Tibial nerve (tissue), 4 donors: ENCODE measurements at regions not wholly inside any gene's neighbourhood (a gene's known extent, or its start where the extent isn't known, plus 50 kb on each side); places are given as distances from the start of the nearest gene placed in this dataset.

Experiments
- DNase-seq, 2 donors: peaks; one replicate each; pipeline ENCODE4 v3.0.0-alpha.2; 2019; ENCODE audit warnings: low spot score in 2 of 2
- H3K27ac ChIP-seq, 4 donors: fragments of 200-600 bp; sonication (generic) in 3 of 4; one replicate each; pipeline ENCODE4 v1.5.1; 2017 to 2019; ENCODE audit warnings: mild to moderate bottlenecking in 1 of 4
- H3K27me3 ChIP-seq, 2 donors: fragments of 200-600 bp; sonication (generic) in 1 of 2; one replicate each; pipeline versions ENCODE4 v1.5.1 to v1.6.0; 2017 to 2019
- H3K36me3 ChIP-seq, 3 donors: fragments of 200-600 bp; sonication (generic); one replicate each; pipeline ENCODE4 v1.5.1; 2018 to 2019
- H3K4me1 ChIP-seq, 4 donors: fragments of 200-600 bp; sonication (generic) in 3 of 4; one replicate each; pipeline ENCODE4 v1.5.1; 2017 to 2019
- H3K4me3 ChIP-seq, 4 donors: fragments of 200-600 bp; sonication (generic) in 3 of 4; one replicate each; pipeline ENCODE4 v1.5.1; 2017 to 2019; ENCODE audit warnings: mild to moderate bottlenecking in 1 of 4, moderate library complexity in 1 of 4
- H3K9me3 ChIP-seq, 4 donors: fragments of 200-600 bp; sonication (generic) in 3 of 4; one replicate each; pipeline ENCODE4 v1.5.1; 2017 to 2019
- EP300 ChIP-seq, 2 donors: sonication (generic); formaldehyde crosslinking; IDR thresholded peaks; one replicate each; pipeline ENCODE4 v1.6.1; 2017; ENCODE audit warnings: antibody characterized with exemption in 2 of 2, mild to moderate bottlenecking in 1 of 2
- POLR2A ChIP-seq, 2 donors: fragments of 450-650 bp; IDR thresholded peaks; one replicate each; pipeline ENCODE4 v1.6.1; 2017; ENCODE audit warnings: antibody characterized with exemption in 2 of 2, mild to moderate bottlenecking in 2 of 2, moderate library complexity in 2 of 2
- WGBS, 2 donors: methylation state at CpG; one replicate each; pipeline ENCODE4 v1.1.5; 2018; 5-methylcytosine and 5-hydroxymethylcytosine counted together
- TF ChIP-seq, protein P1 (sequence below), 5 experiments: fragments of 200-600 bp in 3 of 5; fragments of 450-650 bp in 2 of 5; sonication (generic) in 3 of 5; IDR thresholded peaks; one replicate each; pipeline ENCODE4 v1.5.1; 2016 to 2019; ENCODE audit warnings: antibody characterized with exemption in 5 of 5, mild to moderate bottlenecking in 3 of 5, moderate library complexity in 2 of 5

- H3K4me1 ChIP-seq, result no peaks in the 10 kb centered on the region
- no peak overlapping the region for H3K4me3 ChIP-seq
- no peak for TF ChIP-seq POLR2A (IDR thresholded peaks at IDR 0.05)
- no peak for TF ChIP-seq EP300 (IDR thresholded peaks at IDR 0.05)
- TF ChIP-seq, protein P1, sequence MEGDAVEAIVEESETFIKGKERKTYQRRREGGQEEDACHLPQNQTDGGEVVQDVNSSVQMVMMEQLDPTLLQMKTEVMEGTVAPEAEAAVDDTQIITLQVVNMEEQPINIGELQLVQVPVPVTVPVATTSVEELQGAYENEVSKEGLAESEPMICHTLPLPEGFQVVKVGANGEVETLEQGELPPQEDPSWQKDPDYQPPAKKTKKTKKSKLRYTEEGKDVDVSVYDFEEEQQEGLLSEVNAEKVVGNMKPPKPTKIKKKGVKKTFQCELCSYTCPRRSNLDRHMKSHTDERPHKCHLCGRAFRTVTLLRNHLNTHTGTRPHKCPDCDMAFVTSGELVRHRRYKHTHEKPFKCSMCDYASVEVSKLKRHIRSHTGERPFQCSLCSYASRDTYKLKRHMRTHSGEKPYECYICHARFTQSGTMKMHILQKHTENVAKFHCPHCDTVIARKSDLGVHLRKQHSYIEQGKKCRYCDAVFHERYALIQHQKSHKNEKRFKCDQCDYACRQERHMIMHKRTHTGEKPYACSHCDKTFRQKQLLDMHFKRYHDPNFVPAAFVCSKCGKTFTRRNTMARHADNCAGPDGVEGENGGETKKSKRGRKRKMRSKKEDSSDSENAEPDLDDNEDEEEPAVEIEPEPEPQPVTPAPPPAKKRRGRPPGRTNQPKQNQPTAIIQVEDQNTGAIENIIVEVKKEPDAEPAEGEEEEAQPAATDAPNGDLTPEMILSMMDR (IDR thresholded peaks at IDR 0.05), result no peak
- no peaks in the 10 kb centered on the region for H3K9me3 ChIP-seq
- H3K27me3 ChIP-seq, result no peaks in the 10 kb centered on the region
- 82 to 87% methylated on average over 12 of the region's 12 CpGs for WGBS, 2 donors
- no peaks in the 10 kb centered on the region for H3K36me3 ChIP-seq
- H3K27ac ChIP-seq, result no peak overlapping the region
- no peak for DNase-seq
Observed at GRCh38 chr5:3698412-3698811, 102.8 kb downstream of the IRX1 start.

DNA sequence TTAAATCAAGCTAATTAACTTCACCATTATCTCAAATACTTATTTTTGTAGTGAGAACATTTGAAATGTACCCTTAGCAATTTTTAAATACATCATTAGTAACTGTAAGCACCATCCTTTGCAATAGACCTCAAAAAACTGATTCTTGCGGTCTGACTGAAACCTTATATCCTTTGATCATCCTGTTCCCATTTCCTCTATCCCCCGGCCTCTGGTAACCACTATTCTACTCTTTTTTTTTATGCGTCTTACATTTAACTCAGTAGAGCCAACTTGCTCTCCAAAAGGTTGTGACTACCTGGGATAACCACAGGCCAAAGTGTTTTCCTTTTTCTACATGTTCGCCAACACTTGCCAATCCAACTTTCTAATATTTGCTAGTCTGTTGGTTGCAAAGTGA is 106.1 kb downstream of the IRX1 start:
- 84 to 89% methylated on average over 4 of the region's 4 CpGs for WGBS, 2 donors
- H3K27ac ChIP-seq, result no peak overlapping the region
- peaks cover 0 to 6% (median 0%) of the 10 kb centered on the region in 4 donors for H3K4me1 ChIP-seq
- TF ChIP-seq POLR2A (IDR thresholded peaks at IDR 0.05), result no peak
- DNase-seq, result no peak
- H3K36me3 ChIP-seq, result no peaks in the 10 kb centered on the region
- no peaks in the 10 kb centered on the region for H3K9me3 ChIP-seq
- no peak overlapping the region for H3K4me3 ChIP-seq
- no peaks in the 10 kb centered on the region for H3K27me3 ChIP-seq

GRCh38 chr5:3704661-3705060 is 109.0 kb downstream of the IRX1 start:
- Histone ChIP-seq H3K4me1 (peaks cover 0 to 6% (median 0%) of the 10 kb centered on the region in 4 donors), H3K27me3 (no peaks in the 10 kb centered on the region), H3K9me3 (no peaks in the 10 kb centered on the region), H3K27ac (no peak overlapping the region), H3K36me3 (no peaks in the 10 kb centered on the region), H3K4me3 (no peak overlapping the region)
- no peak for DNase-seq
- TF ChIP-seq POLR2A (IDR thresholded peaks at IDR 0.05) (no peak), EP300 (IDR thresholded peaks at IDR 0.05) (no peak)
- TF ChIP-seq, protein P1 (IDR thresholded peaks at IDR 0.05), result no peak

- Histone ChIP-seq H3K4me3 (no peak overlapping the region), H3K27me3 (no peaks in the 10 kb centered on the region), H3K9me3 (no peaks in the 10 kb centered on the region), H3K27ac (no peak overlapping the region), H3K4me1 (peaks cover 0 to 6% (median 0%) of the 10 kb centered on the region in 4 donors), H3K36me3 (no peaks in the 10 kb centered on the region)
- DNase-seq, result no peak
- WGBS, 2 donors, result 53 to 58% methylated on average over 11 of the region's 11 CpGs
- no peak for TF ChIP-seq EP300 (IDR thresholded peaks at IDR 0.05)
- TF ChIP-seq, protein P1 (IDR thresholded peaks at IDR 0.05), result no peak
- TF ChIP-seq POLR2A (IDR thresholded peaks at IDR 0.05), result no peak
Observed at GRCh38 chr5:3709068-3709716, 113.6 kb downstream of the IRX1 start.

DNA sequence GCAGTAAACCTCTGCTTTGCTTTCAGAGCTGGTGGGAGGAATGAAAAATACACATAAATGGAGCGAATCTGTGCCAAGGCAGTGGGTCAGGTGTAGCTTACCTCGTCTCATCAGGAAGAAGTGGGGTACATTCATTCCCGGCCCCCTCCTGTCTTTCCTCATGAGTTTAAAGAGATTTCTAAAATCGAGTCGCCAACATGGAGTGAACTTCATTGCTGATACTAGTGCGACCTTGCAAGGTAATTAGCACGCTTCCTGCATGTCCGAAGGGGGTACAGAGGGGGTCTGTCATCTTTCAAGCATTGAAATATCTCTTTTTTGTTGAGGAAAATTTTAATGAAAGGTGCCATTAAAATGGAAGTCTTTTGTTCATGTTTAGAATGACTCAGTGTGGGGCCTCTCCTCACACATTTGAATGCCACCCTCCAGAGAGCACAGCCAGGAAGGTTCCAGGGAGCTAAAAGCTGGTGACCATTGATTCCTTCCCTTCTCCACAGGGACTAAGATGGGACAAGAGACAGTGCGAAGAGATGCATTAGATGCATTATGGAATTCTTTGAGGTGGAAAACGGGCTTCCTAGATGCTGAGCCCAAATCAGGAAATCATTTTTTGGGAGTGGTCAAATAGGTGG is 114.2 kb downstream of the IRX1 start:
- H3K36me3 ChIP-seq, result no peaks in the 10 kb centered on the region
- H3K27me3 ChIP-seq, result no peaks in the 10 kb centered on the region
- WGBS, 2 donors, result 63 to 76% methylated on average over 10 of the region's 10 CpGs
- DNase-seq, result no peak
- peaks cover 0 to 6% (median 0%) of the 10 kb centered on the region in 4 donors for H3K4me1 ChIP-seq
- no peak overlapping the region for H3K27ac ChIP-seq
- H3K9me3 ChIP-seq, result no peaks in the 10 kb centered on the region
- TF ChIP-seq POLR2A (IDR thresholded peaks at IDR 0.05), result no peak
- no peak overlapping the region for H3K4me3 ChIP-seq

GRCh38 chr5:3715062-3715461 is 119.4 kb downstream of the IRX1 start:
- Histone ChIP-seq H3K27me3 (no peaks in the 10 kb centered on the region), H3K36me3 (no peaks in the 10 kb centered on the region), H3K4me3 (no peak overlapping the region), H3K9me3 (peaks cover 0 to 6% (median 0%) of the 10 kb centered on the region in 4 donors), H3K4me1 (peaks cover 0 to 2% (median 0%) of the 10 kb centered on the region in 4 donors), H3K27ac (no peak overlapping the region)
- no peak for TF ChIP-seq POLR2A (IDR thresholded peaks at IDR 0.05)
- TF ChIP-seq, protein P1 (IDR thresholded peaks at IDR 0.05), result no peak
- TF ChIP-seq EP300 (IDR thresholded peaks at IDR 0.05), result no peak
- DNase-seq, result peak; percentile 14 to 20
- WGBS, 2 donors, result 48% methylated on average over 9 of the region's 9 CpGs
